NCI-H345 (cell line): ENCODE measurements at regions not wholly inside any gene's neighbourhood (a gene's known extent, or its start where the extent isn't known, plus 50 kb on each side); places are given as distances from the start of the nearest gene placed in this dataset.

Experiments
- DNase-seq: peaks from one replicate; lab custom pipeline; 2025; lab: John Stamatoyannopoulos, UW

DNA sequence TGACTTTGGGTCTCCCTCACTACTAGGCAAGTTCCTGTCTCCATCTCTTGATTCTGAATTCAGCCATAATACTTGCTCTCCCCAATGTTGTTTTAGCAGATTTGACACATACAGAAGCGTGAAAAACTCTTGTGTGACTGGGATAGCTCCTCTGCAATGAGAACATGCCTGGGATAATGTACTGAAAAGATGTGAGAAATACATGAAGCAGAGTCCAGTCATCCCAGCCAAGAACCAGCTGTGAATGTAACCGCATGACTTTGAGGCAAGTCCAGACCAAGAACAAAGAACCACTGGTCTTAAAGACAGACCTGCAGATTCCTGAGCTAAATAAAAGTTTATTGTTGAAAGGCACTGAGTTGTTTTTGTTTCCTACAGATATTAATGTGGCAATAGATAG, 135.0 kb downstream of the NMUR2 start:
- no peak for DNase-seq

DNA sequence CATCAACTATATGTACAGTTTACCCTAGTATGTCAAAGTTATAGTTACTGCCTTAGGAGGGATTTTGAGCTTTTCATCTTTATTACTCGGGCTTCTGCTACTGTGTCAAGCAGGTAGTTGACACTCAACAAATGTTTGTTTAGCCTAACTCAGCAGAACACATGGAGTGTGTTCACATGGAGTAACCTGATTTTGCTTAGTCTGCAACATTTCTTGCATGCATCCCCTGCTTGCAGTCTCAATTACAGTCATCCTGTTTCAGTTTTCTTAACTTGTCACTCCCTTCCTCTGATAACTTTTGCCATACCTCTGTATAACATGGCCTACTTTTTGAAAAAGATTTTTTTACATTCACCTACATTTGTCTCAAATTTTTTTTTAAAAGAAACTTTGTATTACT, 135.5 kb downstream of the NMUR2 start:
- no peak for DNase-seq

DNA sequence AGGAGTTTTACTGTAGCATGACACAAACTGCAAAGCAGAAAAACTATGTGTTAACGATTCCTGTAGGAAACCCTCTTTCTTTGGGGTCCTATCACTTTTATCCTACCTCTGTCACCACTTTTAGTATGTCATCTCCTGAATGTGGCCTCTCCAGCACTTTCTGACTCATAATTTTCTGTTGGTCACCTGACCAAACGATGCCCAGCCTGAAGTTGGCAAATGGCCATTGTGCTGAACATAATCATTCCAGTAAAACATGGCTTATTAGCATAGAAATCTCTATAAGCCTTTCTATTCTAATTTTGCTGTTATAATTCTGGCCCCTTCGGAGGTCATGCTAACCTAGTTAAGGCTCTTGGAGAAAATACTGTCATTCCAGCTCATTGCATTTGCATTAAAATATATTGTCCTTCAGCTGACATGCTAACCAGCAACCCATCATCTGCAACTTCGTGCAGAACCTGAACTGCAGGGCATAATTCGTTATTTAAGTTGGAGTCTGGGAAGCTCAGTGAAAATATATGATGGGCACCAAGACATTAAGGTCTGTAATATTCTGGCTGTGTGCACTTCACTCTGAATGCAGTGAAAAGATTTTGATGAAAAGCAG, 140.3 kb downstream of the NMUR2 start:
- no peak for DNase-seq

DNA sequence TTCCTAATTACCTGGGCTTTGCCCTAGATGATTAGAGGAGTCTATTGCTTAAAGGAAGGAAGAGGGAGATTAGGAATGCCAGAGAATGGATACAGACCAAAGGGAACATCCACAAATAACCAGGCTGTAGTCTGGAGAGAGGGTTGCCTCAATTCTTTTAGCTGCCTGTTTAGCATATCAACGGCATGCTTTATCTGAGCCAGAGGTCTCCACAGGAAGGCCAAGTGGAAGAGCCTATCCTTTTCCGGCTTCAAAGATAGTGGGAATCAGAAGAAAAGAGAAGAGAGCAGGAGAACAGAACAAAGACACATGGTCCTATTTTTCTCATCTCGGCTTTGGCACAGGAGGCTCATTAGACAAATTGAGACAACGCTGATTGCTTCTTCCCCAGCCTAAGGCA, 142.4 kb downstream of the NMUR2 start:
- no peak for DNase-seq

DNA sequence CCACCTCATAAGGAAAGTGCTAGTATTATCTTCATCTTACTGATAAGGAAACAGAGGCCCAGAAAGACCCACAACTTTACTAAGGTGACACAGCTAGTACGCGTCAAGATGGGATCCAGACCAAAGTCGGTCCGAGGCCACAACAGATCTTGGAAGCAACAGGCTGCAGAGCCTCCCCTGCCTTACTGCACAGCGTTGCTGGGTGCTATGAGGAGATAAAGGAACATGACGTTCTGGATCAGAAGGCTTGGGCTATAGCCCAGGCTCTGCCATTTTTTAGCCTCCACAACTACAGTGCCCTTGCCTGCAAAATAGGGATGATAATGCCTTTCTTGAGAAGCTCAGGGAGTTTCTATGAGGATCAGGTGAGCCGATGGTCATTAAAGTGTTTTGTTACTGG, 144.1 kb downstream of the NMUR2 start:
- DNase-seq = no peak

DNA sequence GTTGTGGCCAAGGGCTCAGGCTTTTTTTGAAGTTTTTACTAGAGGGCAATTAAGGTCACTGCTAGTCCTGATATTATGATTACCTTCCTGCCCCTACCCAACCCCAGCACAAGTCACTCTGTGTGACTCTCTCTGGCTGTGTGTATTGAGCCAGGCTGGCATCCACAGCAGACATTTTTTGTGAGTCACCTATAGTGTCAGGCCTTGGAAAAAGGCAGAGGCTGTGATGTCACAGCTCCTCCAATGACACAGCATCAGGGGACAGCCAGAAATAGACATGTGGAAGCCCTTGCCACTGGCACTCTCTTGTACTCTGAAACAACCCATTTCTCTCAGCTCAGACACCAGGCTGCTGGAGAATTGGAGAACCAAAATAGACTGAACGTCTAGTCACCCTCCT, 145.4 kb downstream of the NMUR2 start:
- DNase-seq = no peak

DNA sequence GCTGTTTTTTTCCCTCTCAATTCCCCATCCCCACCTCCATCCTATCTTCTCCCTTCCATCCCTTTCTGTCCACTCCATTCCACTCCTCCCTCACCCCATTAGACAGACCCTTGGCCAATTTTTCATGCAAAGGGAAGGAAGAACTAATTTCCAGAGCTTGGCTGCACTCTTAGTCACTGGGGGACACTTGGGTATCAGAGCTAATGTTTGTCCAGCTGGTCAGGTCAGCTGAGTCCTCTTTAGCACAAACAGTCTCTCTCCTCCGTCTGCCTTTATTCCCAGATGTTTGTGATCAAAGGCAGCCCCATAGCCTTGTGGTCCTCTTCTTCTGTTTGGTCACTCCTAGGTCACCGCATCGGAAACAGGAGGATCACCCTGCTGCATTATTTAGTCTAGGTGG, 148.5 kb downstream of the NMUR2 start:
- DNase-seq = no peak

DNA sequence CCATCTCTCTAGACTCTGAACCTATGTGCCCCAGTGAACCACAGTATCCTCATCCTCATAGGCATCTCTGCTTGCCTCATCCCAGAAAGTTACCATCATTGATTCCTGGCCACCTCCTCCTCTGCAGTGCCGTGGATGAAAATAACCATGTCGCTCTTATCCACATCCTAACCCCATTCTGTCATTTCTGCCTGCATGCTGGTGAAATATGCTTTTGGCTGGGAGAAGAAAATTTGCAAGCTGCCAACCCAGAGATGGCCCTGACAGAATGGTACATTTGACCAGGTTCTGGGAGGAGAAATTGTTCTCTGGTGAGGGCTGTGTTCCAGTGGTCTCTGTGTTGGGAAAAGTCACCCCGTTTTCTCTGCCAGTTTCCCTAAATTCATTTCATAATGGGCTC, 149.7 kb downstream of the NMUR2 start:
- no peak for DNase-seq

DNA sequence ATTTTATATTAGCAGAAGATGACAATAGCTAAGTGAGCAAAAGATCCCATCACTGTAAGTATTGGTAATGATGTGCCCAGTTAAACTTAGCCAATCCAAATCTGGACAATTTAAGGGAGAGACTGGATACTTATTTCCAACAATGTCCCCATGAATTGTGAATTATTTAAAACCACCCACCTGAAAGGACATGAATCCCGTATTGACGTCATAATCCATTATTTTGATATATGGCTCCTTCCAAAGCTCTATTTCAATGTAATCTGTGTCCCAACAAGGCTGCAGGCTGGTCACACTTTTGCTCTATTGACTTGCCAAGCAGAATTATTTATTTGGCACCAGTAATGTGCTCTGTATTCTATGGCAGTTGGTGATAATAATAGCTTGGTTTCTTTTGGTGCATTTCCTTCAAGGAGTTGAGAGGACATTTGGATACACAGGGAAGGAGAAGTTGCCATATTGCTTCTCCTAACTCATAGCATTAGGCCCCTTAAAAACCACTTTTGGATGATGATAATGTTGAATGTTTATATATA, 157.2 kb downstream of the NMUR2 start:
- no peak for DNase-seq

DNA sequence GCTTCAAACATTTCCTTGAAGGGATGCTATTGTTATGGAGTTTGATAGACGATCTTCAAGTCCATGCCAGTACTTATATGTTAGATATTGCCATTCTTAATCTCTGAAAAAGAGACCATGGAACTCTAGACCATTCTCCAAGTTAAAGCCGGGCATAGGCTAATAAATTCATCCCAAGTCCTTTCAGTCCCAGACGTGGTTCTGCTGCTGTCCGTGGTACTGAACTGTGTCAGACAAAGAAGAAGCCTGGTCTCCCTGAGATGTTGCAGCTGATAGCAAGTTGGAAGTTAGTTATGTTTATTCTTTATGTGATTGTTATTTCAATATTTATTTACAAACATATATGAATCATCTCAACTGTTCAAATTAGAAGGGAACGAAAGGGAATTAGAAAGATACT, 158.7 kb downstream of the NMUR2 start:
- DNase-seq = no peak

DNA sequence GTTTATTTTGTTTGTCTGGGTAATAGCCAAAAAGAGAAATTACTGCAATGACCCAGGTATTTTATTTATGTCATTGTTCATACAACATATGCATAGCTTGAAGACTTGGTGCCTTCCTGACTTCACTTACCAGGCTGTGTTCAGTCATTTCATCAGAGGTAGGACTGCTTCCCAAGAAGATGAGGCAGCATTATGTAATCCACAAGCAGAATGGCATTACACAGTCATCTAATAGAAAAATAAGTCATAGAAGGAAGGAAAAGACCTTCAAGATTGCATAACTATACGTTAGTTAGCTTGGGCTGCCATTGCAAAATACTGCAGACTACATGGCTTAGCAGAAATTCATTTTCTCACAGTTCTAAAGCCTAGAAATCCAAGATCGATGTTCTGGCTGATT, 167.5 kb downstream of the NMUR2 start:
- no peak for DNase-seq

DNA sequence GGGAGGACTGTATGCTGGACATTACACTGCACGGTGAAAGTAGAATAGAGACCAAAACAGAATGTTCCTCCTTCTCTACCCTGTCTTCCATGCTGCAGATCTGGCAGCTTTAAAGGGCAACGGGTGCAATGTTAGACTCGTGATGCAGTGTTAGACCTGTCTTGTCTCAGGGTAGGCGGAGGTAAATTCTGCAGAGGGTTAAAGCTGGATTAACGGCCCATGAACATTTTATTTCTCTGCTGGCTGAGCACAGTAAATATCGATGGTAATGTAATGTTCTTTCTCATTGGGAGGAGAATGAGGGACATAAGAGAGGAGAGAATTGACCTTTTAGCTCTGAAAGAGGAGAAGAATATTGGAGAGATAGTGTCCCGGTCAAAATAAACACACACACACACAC, 178.9 kb downstream of the NMUR2 start:
- no peak for DNase-seq

DNA sequence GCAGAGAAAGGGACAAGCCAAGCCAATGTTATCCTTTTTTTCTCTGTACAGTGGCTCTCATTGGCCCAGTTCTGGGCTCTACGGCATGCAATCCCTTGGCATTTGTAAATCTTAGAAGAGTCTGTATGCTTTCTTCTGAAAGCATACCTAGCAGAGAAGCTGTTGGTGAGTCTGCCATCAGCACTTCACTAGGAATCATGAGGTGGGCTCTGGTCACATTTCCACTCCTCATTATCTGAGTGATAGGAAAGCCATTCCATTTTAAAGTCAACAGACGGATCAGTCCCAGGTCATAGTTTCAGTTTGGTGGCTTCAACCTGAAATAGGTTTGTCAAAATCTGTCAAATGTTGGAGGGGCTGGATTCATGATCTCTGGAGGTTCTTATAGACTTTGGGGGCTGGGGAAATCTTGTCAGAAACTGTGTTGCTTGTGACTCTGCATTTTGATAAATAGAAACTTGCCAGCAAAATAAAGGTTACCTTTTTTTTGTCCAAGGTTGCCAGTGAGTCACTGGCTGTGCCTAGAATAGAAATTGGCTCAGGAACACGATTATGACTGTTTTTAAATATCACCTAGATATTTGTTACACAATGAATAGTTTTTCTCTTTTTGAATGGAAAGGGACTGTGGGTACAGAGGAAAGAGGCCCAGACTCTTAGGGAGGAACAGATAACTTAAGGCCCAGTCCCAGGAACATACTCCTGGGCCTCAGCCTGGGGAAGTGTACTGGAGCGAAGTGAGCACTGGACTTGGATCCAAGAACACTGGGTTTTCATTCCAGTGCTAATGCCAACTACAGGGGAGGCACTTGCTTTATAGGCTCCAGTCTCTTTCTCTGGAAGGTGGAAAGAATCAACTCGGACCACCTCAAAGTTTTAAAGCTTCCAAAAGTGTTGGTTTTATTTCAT, 183.1 kb downstream of the NMUR2 start:
- no peak for DNase-seq

DNA sequence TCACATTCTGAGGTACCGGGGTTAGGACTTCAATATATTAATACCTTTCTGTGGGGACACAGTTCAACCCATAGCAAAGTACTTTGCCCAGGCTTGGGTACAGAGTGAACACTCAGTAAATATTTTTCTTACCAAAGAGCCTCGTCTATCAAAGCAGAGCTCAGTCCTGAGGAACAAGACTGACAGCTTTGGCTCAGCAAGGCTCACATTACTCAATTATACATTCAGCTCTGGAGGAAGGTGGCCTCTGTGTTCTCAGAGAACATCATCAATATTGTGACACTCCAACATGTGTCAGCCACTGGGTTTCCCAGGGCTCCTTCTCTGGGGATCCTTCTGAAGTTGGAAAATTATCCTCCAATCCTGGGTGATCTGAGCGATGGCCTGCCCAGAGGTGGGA, 186.4 kb downstream of the NMUR2 start:
- no peak for DNase-seq

DNA sequence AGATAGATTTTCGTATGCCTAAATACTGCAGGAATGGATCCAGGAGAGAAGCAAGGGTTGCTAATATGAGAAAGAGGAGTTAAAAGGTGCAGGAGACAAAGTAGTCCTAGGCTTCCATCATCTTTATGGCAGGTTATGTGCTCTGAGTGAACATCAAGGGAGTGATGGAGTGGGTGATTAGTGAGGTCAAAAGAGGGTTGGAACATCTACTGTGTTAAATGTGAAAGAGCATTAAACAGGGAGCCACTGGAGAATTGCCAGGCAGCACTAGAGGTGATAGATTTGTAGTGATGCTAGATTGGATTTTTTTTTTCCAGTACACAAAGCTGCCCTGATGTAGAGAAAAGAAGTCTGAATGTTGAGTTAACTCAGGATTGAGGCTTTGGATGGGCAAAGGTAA, 199.3 kb downstream of the NMUR2 start:
- no peak for DNase-seq

DNA sequence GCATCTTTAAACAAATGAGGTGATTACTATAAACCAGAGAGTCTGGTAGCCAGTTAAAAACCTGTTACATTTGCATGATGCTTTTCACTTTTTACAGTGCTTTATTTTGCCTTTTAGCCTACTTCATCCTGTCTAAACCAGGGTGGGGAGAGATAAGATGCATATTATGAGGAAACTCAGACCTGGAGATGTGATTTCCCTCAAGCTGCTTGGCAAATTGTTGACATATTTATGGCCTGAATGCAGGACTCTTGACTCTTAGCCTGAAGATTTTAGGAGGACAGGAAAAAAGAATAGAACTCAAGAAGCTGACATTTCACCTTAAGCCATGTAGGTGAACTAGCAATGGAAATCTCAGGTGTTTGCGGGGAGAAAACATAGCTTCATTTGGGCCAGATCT, 202.8 kb downstream of the NMUR2 start:
- DNase-seq = no peak

DNA sequence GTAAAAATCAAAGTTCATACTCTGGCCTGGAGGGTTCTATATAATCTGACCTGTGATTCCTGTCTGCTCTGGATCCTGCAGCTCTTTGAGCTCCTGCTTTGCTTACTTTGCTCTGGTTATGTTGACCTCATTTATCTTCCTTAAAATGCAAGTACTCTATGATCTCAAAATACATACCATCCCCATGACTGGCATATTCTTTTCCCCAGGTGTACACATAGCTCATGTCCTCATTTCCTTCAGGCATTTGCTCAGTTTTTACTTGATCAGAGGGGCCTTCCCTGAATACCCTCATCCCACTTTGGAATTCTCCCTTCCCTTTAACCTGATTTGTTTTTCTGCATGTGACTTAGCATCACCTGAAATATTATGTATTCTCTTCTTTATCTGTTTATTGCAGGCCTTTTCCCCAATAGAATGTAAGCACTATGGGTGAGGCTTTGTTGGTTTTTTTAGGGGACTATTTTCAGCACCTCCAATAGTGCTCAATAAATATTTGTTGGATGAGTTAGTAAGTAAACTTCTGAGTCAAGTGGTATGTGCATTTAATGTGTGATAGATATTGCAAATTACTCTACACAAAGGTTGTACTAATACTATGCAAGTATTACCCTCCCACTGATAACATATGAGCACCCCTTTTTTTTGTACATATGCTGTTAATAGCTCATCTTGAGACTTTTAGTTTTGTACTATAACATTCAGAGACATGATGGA, 211.5 kb downstream of the NMUR2 start:
- no peak for DNase-seq

DNA sequence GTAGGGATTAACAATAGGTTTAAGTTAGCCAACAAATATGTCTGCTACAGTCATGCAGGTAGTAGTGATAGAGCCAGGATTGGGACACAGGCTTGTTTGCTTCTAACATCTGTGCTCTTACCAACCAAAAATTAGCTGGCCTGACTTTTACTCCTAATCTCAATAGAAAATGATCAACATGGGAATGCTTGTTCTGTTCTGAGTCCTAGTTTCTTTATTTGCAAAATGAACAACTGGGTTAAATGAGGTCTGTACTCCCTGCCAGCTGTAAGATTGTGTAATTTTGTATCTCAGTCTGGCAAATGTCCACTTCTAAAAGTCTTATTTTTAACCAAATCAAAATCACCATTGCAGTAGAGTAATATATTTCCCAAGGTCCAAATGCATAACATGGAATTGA, 216.8 kb downstream of the NMUR2 start:
- DNase-seq = no peak

DNA sequence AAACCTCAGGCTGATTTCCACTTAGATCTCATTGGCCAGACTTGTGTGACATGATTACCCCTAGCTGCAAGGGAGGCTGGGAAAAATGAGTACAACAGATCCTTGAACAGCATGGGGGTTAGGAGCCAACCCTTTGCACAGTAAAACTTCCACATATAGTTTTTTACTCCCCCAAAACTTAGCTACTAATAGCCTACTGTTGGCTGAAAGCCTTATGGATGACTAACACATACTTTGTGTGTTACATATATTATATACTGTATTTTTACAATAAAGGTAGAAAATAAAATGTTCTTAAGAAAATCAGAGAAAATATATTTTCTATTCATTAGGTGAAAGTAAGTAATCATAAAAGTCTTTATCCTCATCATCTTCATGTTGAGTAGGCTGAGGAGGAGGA, 217.4 kb downstream of the NMUR2 start:
- DNase-seq = no peak

DNA sequence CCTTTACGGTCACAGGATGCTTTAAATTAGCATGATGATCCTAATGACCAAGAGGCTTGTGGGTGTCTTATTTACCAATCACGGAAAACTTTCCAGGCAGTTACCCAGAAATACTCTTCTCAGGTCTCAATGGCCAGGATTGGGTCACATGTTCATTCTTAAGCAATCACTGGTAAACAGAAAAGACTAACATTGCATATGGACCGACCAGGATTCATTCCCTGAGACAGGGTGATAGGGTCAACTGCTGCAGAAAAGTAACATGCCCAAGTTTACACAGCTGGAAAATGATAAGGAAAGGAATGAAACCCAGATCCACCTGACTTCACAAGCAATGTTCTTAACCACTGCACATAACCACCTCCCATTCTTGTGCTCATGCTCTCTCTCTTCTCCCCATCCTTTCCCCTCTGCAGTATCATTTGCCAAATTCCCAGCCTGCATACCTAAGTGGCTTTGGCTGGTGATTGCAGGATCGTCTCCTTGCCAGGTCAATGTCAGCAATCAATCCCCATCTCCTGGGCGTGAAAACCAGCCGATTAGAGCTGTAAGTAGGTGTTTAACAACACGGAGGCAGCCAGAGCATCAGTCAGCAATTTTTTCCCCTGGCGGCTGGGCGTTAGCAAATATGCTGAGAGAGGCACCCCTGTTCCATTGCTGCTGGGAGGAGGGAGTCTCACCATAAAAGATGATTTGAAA, 219.4 kb downstream of the NMUR2 start:
- DNase-seq = no peak

DNA sequence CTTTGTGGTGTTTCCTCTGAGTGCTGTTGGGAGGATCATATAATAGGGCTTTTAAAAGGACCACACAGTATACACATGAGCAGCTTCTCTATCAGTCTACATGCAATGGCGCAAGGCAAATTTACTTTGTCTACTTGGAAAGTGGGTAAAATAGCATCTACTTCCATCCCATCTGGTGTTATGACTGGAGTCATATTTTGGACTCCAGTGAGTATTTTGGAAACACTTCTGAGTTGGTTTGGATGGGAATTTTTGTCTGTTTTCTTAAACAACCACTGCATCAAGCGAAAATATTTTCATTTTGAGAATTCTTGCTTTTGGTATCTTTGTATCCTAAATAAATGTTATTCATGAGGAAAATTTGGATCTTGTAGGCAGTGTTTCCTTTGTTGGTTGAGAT, 220.8 kb downstream of the NMUR2 start:
- no peak for DNase-seq

DNA sequence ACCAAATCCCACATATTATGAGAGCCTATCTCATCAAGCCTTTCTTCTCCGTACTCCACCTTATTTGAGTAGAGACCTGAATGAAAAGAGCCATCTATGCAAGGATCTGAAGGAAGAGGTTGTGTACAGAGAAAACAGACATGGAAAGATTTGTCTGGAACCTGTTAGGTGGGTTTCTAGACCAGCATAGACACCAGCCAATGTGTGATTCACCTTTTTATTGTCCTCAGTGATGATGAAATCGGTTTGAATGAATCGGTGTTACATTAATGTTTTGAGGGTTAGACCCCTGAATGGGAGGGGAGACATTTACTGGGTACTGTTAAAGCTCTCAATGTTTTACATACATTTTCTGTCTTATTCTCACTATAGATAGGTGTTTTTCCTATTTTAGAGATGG, 223.6 kb downstream of the NMUR2 start:
- DNase-seq = no peak
